ENCODE measurements at regions not wholly inside any gene's neighbourhood (a gene's known extent, or its start where the extent isn't known, plus 50 kb on each side); places are given as distances from the start of the nearest gene placed in this dataset.

- no peak for TF ChIP-seq POLR2A (IDR thresholded peaks at IDR 0.05)
- TF ChIP-seq, protein P1, sequence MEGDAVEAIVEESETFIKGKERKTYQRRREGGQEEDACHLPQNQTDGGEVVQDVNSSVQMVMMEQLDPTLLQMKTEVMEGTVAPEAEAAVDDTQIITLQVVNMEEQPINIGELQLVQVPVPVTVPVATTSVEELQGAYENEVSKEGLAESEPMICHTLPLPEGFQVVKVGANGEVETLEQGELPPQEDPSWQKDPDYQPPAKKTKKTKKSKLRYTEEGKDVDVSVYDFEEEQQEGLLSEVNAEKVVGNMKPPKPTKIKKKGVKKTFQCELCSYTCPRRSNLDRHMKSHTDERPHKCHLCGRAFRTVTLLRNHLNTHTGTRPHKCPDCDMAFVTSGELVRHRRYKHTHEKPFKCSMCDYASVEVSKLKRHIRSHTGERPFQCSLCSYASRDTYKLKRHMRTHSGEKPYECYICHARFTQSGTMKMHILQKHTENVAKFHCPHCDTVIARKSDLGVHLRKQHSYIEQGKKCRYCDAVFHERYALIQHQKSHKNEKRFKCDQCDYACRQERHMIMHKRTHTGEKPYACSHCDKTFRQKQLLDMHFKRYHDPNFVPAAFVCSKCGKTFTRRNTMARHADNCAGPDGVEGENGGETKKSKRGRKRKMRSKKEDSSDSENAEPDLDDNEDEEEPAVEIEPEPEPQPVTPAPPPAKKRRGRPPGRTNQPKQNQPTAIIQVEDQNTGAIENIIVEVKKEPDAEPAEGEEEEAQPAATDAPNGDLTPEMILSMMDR (IDR thresholded peaks at IDR 0.05 in 4 of 5, conservative IDR thresholded peaks at IDR 0.05 in 1 of 5) = no peak
Observed at GRCh38 chr6:40713002-40713719, 126.0 kb upstream of the LRFN2 start.
